Peyer's patch (tissue), 4 donors: ENCODE measurements at regions not wholly inside any gene's neighbourhood (a gene's known extent, or its start where the extent isn't known, plus 50 kb on each side); places are given as distances from the start of the nearest gene placed in this dataset.
A peak's percentile ranks its signal among the peaks of the same experiment; 100 is the strongest.

Experiments used
- DNase-seq, 3 donors: peaks; one replicate each; pipeline ENCODE4 v3.0.0-alpha.2; 2017 to 2019
- H3K27ac ChIP-seq, 4 donors: fragments of 200-600 bp; sonication (generic); one replicate each; pipeline ENCODE4 v1.5.1; 2016 to 2019
- H3K27me3 ChIP-seq, 2 donors: fragments of 200-600 bp; sonication (generic); one replicate each; pipeline ENCODE4 v1.5.1; 2019
- H3K36me3 ChIP-seq, 3 donors: fragments of 200-600 bp; sonication (generic); one replicate each; pipeline ENCODE4 v1.5.1; 2016 to 2019
- H3K4me1 ChIP-seq, 4 donors: fragments of 200-600 bp; sonication (generic); one replicate each; pipeline ENCODE4 v1.5.1; 2016 to 2019
- H3K4me3 ChIP-seq, 4 donors: fragments of 200-600 bp; sonication (generic); 1 replicate in 3 of 4; 2 replicates in 1 of 4; pipeline ENCODE4 v1.5.1; 2016 to 2019; ENCODE audit warnings: mild to moderate bottlenecking in 1 of 4
- H3K9me3 ChIP-seq, 4 donors: fragments of 200-600 bp; sonication (generic); one replicate each; pipeline ENCODE4 v1.5.1; 2016 to 2019; ENCODE audit warnings: mild to moderate bottlenecking in 1 of 4
- CTCF ChIP-seq, 6 experiments: fragments of 450-650 bp in 4 of 6; fragments of 200-600 bp in 2 of 6; sonication (generic) in 1 of 6; IDR thresholded peaks; one replicate each; pipeline ENCODE4 v1.5.1; 2017 to 2019; ENCODE audit warnings: antibody characterized with exemption in 6 of 6, mild to moderate bottlenecking in 3 of 6, moderate library complexity in 1 of 6
- POLR2A ChIP-seq, 2 donors: fragments of 450-650 bp; IDR thresholded peaks; one replicate each; pipeline ENCODE4 v1.5.1; 2017; ENCODE audit warnings: antibody characterized with exemption in 2 of 2, mild to moderate bottlenecking in 2 of 2, moderate library complexity in 2 of 2

- H3K36me3 ChIP-seq = no peaks in the 10 kb centered on the region
- H3K27ac ChIP-seq = no peak overlapping the region
- no peaks in the 10 kb centered on the region for H3K27me3 ChIP-seq
- H3K4me3 ChIP-seq = no peak overlapping the region
- H3K4me1 ChIP-seq = no peaks in the 10 kb centered on the region
- TF ChIP-seq POLR2A (IDR thresholded peaks at IDR 0.05) (no peak), CTCF (IDR thresholded peaks at IDR 0.05) (no peak)
- H3K9me3 ChIP-seq = no peaks in the 10 kb centered on the region
- DNase-seq = no peak
These were observed 357.6 kb upstream of the KIRREL3 start for GRCh38 chr11:127358160-127358559.

- H3K27ac ChIP-seq = no peak overlapping the region
- no peaks in the 10 kb centered on the region for H3K36me3 ChIP-seq
- no peaks in the 10 kb centered on the region for H3K9me3 ChIP-seq
- no peak for DNase-seq
- H3K27me3 ChIP-seq = no peaks in the 10 kb centered on the region
- no peak for TF ChIP-seq POLR2A (IDR thresholded peaks at IDR 0.05)
- no peak for TF ChIP-seq CTCF (IDR thresholded peaks at IDR 0.05)
- no peaks in the 10 kb centered on the region for H3K4me1 ChIP-seq
- no peak overlapping the region for H3K4me3 ChIP-seq
These were observed 349.9 kb upstream of the KIRREL3 start for GRCh38 chr11:127350476-127350875.

- TF ChIP-seq POLR2A (IDR thresholded peaks at IDR 0.05) (no peak), CTCF (IDR thresholded peaks at IDR 0.05) (peak in 4 of 6 experiments; percentile 26 to 38 (median 36))
These were observed 345.4 kb upstream of the KIRREL3 start for GRCh38 chr11:127345819-127346459.

GRCh38 chr11:127340438-127340837 lies 339.9 kb upstream of the KIRREL3 start:
- Histone ChIP-seq H3K36me3 (no peaks in the 10 kb centered on the region), H3K4me3 (no peak overlapping the region), H3K9me3 (no peaks in the 10 kb centered on the region), H3K27ac (no peak overlapping the region), H3K27me3 (no peaks in the 10 kb centered on the region), H3K4me1 (no peaks in the 10 kb centered on the region)
- TF ChIP-seq CTCF (IDR thresholded peaks at IDR 0.05) (no peak), POLR2A (IDR thresholded peaks at IDR 0.05) (no peak)
- no peak for DNase-seq

More at GRCh38 chr11:127345819-127346459, 345.4 kb upstream of the KIRREL3 start:
- Histone ChIP-seq H3K36me3 (no peaks in the 10 kb centered on the region), H3K9me3 (no peaks in the 10 kb centered on the region), H3K27me3 (no peaks in the 10 kb centered on the region), H3K4me1 (no peaks in the 10 kb centered on the region), H3K27ac (no peak overlapping the region), H3K4me3 (no peak overlapping the region)
- no peak for DNase-seq

GRCh38 chr11:127339376-127339775 lies 338.8 kb upstream of the KIRREL3 start:
- Histone ChIP-seq H3K27ac (no peak overlapping the region), H3K4me3 (no peak overlapping the region), H3K9me3 (no peaks in the 10 kb centered on the region), H3K36me3 (no peaks in the 10 kb centered on the region), H3K4me1 (no peaks in the 10 kb centered on the region), H3K27me3 (no peaks in the 10 kb centered on the region)
- no peak for TF ChIP-seq POLR2A (IDR thresholded peaks at IDR 0.05)
- no peak for TF ChIP-seq CTCF (IDR thresholded peaks at IDR 0.05)
- DNase-seq = no peak
